Caki2 (cell line): ENCODE measurements at regions not wholly inside any gene's neighbourhood (a gene's known extent, or its start where the extent isn't known, plus 50 kb on each side); places are given as distances from the start of the nearest gene placed in this dataset.

Source experiments
- DNase-seq: peaks from one replicate; pipeline ENCODE4 v3.0.0-alpha.2; 2015; ENCODE audit warnings: low read depth
- in situ Hi-C: cut with HindIII; loops from 2 replicates; pipeline ENCODE4 v1.10.0; 2016; ENCODE audit warnings: low sequenced_read_pairs, low pct_unique_long_range_greater_than_20kb, mixed read lengths

DNA sequence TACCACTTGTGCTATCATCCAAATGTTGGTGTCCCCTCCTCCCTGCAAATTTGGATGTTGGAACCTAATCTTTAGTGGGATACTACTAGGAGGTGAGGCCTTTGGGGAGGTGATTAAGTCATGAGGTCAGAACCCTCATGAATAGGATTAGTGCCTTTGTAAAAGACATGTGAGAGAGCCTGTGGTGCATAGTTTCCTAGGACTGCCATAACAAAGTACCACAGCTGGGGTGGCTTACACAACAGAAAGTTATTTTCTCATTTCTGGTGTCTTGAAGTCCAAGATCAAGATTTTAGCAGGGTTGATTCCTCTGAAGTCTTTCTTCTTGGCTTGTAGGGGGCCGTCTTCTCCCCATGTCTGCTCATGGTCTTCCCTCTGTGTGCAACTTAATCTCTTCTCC lies 562.6 kb upstream of the ARGLU1 start:
- DNase-seq: no peak
- in situ Hi-C loops: no loop called here

DNA sequence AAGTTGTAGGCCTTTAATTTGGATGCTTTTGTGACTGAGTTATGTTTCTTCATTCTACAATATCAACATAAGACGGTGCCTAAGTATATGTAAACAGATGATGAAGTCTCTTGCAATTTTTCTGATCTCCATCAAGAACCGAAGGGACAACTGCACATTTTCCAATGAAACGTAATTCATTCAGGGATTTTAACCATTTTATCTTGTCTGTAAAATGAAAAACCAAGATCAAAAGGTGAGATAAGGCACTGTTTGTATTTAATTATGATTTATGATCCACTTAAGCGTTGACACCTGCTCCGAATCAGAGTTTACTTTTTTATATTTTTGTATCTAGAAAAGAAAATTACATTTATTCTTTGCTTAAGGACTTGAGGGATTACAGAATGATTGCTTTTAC lies 556.8 kb upstream of the ARGLU1 start:
- no peak for DNase-seq
- in situ Hi-C loops: no loop called here

DNA sequence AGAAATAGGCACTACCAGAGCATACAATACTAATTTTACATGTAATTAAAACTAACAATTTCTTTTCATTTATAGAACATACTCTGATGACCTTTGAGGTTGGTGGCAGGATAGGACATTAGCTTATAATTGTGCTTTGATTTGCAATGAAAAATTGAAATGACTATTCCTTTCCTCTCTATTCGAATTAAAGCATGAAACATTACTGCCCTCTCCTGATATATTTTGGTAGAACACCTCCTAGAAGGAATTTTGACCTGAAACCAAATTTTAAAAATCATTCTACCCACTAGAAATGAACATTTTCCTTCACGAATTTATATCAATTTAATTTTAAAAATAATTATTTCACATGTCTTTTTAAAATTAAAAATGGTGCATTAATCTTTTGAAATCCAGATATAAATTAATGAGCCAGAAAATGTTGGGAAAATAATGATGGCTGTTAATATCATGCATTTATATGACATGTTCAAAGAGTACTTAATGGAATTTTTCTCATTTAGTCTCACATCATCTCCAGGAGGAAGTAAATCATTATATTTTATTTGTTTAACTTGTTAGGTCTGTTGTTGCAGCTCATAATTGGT lies 556.3 kb upstream of the ARGLU1 start:
- in situ Hi-C loops: no loop called here
- DNase-seq: no peak

DNA sequence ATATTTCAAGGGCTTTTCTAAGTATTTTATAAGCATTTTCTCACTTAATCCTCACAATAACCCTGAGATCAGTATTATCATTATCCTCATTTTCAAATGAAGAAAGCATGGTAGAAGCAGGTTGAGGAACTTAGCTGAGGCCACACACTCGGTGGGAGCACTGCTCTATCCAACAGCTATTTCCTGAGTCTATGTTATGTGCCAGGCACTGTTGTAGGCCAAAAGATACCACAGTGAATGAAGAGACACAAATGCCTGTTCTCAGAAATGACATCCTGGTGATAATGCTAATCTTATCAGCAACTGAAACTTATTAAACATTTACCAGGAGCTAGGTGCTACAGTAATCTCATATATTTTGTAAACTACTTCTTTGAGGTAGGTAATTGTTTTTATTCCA lies 553.9 kb upstream of the ARGLU1 start:
- in situ Hi-C loops: no loop called here
- DNase-seq: no peak

DNA sequence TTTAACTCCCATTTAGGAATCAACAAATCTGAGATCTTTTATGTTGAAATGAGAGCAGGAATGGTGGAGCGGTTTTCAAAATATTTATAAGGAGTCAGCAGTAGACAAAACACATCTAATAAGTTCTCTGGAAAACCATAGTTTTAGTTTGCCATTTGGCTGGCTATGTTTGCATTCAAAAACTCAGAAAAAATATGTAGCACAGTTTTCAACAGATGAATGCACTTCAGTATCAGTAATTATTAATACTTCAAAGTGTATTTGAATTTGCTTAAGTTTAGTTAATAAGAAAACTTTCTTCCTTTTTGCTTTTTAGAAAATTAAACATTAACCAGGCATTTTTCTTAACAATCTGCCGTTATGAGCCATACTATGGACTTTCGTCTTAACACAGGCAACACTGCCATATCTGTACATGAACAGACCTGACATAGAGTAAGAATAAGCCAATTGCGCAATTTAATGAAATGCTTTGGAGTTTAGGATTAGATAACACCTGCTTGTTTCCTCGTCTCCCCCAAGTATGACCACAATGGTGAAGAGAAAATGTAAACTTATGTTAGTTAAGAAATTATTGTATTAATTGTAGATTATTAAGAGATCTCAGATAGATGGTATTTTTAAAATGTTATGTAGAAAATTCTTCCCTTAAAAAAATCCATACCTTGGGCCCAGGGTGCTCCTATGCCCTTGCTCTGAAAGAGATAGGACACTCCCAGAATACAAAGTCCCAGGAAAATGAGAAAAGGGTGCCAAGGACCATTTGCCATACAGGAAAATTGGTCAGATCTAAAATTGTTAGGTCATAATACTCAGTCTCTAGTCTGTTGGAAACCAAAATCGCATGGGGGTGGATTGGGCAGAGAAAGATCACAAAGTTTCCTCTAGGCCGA lies 552.3 kb upstream of the ARGLU1 start:
- in situ Hi-C loops: no loop called here
- no peak for DNase-seq

DNA sequence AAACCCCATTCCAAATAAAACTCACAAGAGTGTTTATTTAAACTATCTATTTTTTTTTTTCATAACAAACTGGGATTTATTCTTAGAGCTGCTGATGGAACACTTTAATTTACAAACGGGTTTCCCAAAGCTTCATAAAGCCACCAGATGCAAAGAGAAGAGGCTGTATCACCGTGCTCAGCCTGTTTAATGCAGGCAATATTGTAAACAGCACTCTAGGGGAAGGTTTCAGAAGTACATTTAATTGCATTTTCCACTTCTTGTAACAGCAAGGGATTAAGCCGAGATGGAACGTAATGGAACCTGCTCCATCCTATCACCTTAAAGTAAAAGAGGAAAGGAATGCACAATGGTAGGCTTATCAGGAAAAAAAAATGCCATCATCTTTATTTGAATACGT lies 550.6 kb upstream of the ARGLU1 start:
- in situ Hi-C loops: no loop called here
- DNase-seq: no peak

DNA sequence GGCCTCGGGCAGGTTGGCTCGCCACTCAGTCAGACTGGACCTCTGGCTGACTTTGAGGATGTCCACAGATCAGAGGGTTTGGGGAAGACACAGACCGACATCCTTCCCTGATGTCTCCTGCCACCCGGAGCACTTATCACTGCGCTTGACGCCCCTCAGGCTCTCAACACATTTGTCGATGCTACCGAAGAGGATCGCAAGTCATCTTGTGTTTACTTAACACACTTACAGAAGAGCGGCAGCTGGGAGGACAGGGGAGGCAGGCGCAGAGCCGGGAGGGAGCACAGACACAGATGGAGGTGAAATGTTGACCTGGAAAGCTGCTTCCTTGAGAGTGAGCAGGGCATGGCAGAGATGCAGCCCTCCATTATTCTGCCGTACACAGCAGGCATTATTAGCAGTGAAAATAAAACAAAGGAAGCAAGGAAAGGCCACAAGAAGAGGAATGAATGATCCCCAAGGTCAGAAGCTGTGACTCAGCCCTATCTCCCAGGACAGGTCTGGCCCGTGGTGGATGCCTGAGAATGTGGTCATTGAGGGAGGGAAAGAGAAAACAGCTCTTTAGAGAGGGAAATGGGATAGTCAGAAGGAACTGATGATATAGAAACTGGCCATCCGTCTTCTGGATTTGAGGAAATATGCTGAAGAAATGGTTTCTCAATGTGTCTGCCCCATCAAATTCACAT lies 549.5 kb upstream of the ARGLU1 start:
- no peak for DNase-seq
- in situ Hi-C loops: no loop called here

DNA sequence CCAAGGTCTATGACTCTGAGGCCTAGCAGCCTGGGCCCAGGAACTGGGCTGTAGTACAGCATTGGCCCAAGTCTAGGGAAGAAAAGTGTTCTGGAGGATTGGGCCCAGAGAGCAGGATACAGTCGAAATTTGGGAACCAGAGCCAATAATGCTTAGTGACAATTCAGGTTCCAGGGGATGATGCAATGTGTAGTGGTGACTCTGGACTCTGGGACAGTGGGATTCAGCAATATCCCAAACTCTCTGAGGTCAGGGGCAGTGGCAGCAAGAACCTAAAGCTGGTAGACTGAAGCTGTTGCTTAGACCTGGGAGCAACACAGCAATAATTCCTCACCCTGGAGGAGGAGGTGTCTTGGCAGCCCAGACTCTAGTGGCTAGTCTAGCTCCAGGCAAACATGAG lies 545.5 kb upstream of the ARGLU1 start:
- DNase-seq: no peak
- in situ Hi-C loops: no loop called here

DNA sequence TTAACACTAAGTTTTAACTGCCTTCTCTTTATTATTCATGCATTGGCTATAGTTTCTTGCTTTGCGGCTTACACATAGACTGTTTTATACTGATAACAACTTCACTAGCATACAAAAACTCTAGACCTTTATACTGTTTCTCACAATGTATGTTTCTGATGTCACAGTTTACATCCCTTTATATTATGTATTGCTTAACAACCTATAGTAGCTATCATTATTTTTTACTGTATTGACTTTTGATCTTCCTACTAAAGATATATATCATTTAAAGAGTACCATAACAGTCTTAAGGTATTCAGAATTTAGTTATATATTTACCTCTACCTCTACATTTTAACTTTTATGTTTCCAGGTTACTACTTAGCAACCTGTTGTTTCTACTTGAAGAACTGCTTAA lies 543.3 kb upstream of the ARGLU1 start:
- DNase-seq: no peak
- in situ Hi-C loops: no loop called here

DNA sequence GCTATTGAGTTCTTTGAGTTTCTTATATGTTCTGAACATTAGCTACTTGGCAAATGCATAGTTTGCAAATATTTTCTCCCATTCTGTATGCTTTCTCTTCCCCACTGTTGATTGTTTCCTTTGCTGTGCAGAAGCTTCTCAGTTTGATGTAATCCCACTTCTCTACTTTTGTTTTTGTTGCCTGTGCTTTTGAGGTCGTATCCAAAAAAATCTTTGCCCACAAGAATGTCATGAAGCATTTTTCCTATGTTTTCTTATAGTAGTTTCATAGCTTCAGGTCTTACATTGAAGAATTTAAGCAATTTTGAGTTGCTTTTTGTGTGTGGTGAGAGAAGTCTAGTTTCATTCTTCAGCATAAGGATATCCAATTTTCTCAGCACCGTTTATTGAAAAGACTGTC lies 536.7 kb upstream of the ARGLU1 start:
- DNase-seq: no peak
- in situ Hi-C loops: no loop called here

DNA sequence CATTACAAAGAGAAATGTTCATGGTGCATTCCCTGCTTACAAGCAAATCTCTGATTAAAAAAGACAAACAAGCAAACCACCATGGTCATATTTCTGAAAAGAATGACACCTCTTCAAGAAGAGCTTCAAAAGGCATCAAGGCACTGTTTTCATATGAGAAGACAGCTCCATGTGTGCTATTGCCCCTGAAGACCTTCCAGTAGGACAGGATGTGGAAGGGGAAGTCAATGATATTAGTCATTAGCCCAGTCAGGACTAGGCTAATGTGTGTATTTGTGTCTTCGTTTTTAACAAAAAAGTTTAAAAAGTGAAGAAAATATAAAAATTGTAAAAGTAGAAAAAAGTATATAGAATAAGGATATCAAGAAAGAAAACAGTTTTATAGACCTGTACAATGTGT lies 534.7 kb upstream of the ARGLU1 start:
- in situ Hi-C loops: no loop called here
- DNase-seq: no peak

DNA sequence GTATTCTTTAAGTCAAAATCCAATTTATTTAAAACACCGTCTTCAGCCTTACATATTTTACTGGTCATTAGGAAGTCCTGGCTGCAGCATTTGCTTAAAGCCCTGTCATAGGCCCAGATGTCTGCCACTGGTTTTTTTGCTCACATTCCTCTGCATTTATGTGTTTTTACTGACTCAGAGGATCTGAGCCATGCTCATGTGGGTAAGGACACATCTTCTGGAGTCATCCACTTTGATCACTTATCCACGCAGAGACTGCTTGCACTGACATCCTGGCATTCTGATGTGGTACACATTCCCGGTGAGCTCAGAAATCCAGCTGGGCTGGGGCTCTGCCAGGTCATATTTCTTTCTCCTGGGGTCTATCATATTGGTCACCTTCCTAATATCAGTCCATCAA lies 531.7 kb upstream of the ARGLU1 start:
- in situ Hi-C loops: no loop called here
- peak; percentile 11 for DNase-seq

DNA sequence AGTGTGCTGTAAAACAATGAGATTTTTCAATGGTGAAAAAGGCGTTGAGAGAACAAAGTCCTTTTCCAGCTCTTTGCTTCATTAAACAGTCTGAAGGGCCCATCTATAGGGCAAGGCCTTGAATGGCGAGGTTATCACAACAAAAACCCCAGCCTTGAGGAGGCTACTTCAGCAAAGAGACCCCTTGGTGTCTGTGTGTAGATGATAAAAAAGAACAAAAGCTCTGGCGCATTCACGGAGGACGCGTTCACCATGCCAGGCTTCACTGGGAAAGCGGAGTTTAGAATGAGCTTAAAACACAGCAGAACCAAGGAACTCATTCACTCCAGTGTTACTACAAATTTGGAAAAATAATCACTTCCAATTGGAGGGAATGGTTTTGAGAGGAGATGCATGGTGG lies 530.0 kb upstream of the ARGLU1 start:
- DNase-seq: no peak
- in situ Hi-C loops: no loop called here

DNA sequence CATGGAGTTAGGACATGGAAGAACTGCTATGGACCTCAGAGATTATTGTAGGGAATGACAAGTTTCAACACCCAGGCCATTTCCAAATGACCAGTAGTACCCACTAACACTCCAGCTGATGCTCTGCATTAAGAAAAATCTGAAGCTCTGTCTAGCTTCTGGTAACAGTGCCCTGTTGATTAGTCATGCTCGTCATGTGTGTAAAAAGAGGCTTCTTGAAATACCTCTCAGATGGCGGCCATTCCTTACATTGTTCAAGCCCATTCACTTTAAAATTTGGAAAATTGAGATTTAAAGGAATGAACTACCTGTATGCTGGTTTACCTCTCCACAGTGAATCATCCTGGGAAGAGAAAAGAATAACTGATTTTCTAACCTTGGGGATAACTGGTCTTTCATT lies 527.9 kb upstream of the ARGLU1 start:
- in situ Hi-C loops: no loop called here
- DNase-seq: no peak

DNA sequence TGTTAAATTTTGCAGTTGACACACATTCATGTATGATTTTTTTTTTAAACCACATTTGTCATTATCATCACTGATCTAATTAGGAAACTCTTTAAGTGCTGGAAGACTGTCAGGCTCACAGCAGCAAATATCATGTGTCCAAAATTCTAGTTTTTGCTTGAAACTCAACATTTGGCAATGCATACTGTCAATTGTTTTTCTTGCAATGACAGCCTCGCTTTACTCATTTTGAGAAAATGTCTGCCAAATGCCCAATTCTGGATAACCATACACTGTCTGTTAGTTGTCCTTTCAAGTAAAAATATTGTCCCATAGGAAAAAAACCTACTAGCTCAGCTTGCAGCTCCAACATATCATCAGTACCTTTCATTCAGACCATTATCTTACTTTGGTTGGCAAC lies 523.9 kb upstream of the ARGLU1 start:
- DNase-seq: no peak
- in situ Hi-C loops: no loop called here

DNA sequence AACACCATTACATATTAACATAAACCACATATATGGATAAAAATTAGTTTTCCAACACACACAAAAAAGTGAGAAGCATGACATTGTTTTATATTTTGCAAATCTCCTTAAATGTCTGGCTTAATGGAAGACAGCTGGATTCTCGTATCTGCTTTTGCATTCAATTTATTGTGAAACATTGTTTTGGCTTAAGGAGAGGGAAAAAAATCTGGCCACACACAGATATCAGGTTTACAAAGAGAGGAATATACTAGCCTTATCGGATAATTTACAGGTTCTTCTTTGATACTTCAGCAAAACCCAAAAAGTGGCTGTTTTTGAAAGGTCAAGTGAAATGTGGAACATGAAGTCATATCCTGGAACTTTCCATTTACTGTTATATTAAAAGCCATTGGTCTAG lies 523.5 kb upstream of the ARGLU1 start:
- no peak for DNase-seq
- in situ Hi-C loops: no loop called here

DNA sequence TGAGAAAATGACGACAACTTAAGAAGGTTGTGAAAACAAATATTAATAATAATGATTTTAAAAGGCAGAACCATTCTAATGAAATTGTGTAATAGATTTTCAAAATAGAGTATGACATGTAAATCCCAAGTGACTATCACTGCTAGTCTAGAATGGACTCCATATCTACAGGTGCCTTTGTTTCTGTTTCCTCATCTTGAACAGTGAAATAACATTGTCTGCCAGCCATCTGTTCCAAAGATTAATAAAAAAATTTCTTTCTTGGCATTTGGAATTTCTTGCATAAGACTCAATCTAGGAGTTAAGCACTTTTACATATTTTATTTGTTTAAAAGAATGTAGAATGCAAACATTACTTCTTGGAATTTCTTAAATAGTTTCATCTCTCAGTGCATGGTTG lies 520.1 kb upstream of the ARGLU1 start:
- no peak for DNase-seq
- in situ Hi-C loops: no loop called here

DNA sequence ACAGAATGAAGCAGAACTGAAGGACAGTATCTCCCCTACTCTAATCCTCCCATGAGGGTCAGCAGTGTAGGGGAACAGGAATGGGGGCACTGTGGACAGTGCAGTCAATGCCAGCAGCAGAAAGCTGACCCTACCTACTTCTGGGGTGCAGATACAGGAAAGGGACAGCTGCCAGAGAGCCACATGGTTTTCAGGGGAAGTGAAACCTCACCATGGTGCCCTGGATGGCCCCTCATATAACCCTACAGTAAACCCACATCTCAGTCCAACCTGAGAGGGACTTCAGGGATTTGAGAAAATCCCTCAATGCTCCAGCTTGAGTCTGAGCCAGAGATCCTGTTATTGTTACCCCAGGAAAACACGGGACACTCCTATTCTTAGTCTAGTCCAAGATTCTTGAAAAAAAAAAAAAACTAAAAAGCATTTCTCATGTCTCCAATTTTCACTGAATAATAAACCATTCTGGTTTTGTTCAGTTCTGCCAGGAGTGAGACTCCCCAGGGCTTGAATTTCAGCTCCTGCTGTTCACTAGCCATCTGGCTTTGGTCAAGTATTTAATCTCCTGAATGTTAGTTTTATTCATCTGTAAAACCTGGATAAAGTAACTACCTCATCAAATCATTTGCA lies 511.6 kb upstream of the ARGLU1 start:
- in situ Hi-C loops: no loop called here
- DNase-seq: no peak

DNA sequence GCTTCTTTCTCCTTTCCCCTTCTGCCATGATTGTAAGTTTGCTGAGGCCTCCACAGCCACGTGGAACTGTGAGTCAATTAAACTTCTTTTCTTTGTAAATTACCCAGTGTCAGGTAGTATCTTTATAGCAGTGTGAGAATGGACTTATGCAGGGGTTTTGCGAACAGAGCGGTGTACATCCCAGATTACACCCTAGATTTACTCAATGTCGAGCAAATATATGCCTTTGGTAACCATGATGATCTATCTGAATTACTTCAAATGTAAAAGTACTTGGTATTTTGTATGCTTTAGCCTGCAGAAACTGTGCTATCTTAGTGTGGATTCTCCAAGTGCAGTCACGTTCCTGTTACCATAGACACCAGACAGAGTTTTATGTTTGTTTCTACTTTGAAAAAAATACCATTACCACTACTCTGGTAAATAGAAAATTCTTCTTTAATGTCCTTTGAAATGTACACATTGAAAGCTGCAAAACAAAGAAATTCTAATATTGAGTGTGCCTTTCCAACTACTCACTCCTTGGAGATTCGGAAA lies 510.4 kb upstream of the ARGLU1 start:
- in situ Hi-C loops: no loop called here
- no peak for DNase-seq
